CD14-positive monocyte (primary cell): ENCODE measurements at regions not wholly inside any gene's neighbourhood (a gene's known extent, or its start where the extent isn't known, plus 50 kb on each side); places are given as distances from the start of the nearest gene placed in this dataset.

Experiments used
- DNase-seq, 3 donors: peaks; one replicate each; pipeline ENCODE4 v3.0.0-alpha.2; 2011 to 2022
- H2AFZ ChIP-seq: 2 replicates; pipeline ENCODE4 v1.6.0; 2012; ENCODE audit warnings: mild to moderate bottlenecking, low read depth, low read length, inconsistent platforms; ENCODE audit not compliant: insufficient read depth, poor library complexity, severe bottlenecking
- H3K27ac ChIP-seq, 2 donors: 1 replicate in 1 of 2; 2 replicates in 1 of 2; pipeline ENCODE4 v1.5.1; 2012 to 2013; ENCODE audit warnings: low read length in 2 of 2, control low read depth in 1 of 2, inconsistent platforms in 1 of 2, low read depth in 1 of 2, mild to moderate bottlenecking in 1 of 2
- H3K27me3 ChIP-seq, 2 donors: one replicate each; pipeline versions ENCODE4 v1.6.0 to v1.6.1; 2011 to 2013; ENCODE audit warnings: low read length in 2 of 2; ENCODE audit not compliant: control insufficient read depth in 2 of 2, insufficient read depth in 2 of 2
- H3K36me3 ChIP-seq, 2 donors: replicated peaks in 1 of 2; 1 replicate in 1 of 2; 2 replicates in 1 of 2; pipeline versions ENCODE4 v1.5.1 to v1.6.1; 2012 to 2013; ENCODE audit warnings: low read length in 2 of 2, control low read depth in 1 of 2, inconsistent platforms in 1 of 2, mild to moderate bottlenecking in 1 of 2; ENCODE audit not compliant: insufficient read depth in 2 of 2, control insufficient read depth in 1 of 2
- H3K4me1 ChIP-seq, 2 donors: 1 replicate in 1 of 2; 2 replicates in 1 of 2; pipeline versions ENCODE4 v1.5.1 to v1.6.1; 2012 to 2013; ENCODE audit warnings: low read length in 2 of 2, control low read depth in 1 of 2, inconsistent platforms in 1 of 2, mild to moderate bottlenecking in 1 of 2, moderate library complexity in 1 of 2; ENCODE audit not compliant: insufficient read depth in 2 of 2, control insufficient read depth in 1 of 2
- H3K4me2 ChIP-seq: replicated peaks from 2 replicates; pipeline ENCODE3; 2012; ENCODE audit warnings: low read length, moderate library complexity, mild to moderate bottlenecking; ENCODE audit not compliant: poor library complexity, severe bottlenecking; ENCODE audit errors: extremely low read depth
- H3K4me3 ChIP-seq, 3 experiments: fragments of 200-600 bp in 1 of 3; sonication (generic) in 1 of 3; replicated peaks in 1 of 3; 1 replicate in 2 of 3; 2 replicates in 1 of 3; pipeline ENCODE4 v1.5.1; 2011 to 2013; ENCODE audit warnings: low read length in 3 of 3, mild to moderate bottlenecking in 3 of 3, control low read depth in 2 of 3, low read depth in 2 of 3, inconsistent platforms in 1 of 3, moderate library complexity in 1 of 3
- H3K79me2 ChIP-seq: 2 replicates; pipeline ENCODE4 v1.6.0; 2012; ENCODE audit warnings: mild to moderate bottlenecking, control low read depth, inconsistent platforms, low read length, moderate library complexity; ENCODE audit not compliant: insufficient read depth
- H3K9ac ChIP-seq: 2 replicates; pipeline ENCODE4 v1.6.0; 2017; ENCODE audit warnings: low read length, mild to moderate bottlenecking; ENCODE audit not compliant: insufficient read depth, poor library complexity, severe bottlenecking
- H3K9me3 ChIP-seq, 2 donors: replicated peaks in 1 of 2; 1 replicate in 1 of 2; 2 replicates in 1 of 2; pipeline versions ENCODE4 v1.5.1 to v1.6.1; 2012 to 2013; ENCODE audit warnings: low read length in 2 of 2, control low read depth in 1 of 2; ENCODE audit not compliant: control insufficient read depth in 1 of 2, insufficient read depth in 1 of 2
- H4K20me1 ChIP-seq: 2 replicates; pipeline ENCODE4 v1.6.0; 2012; ENCODE audit warnings: mild to moderate bottlenecking, low read length, control low read depth, moderate library complexity; ENCODE audit not compliant: insufficient read depth
- H3K27ac Mint-ChIP-seq, 7 donors: one replicate each; pipeline ENCODE4 v1.8.0; 2020; ENCODE audit warnings: mild to moderate bottlenecking in 7 of 7, mixed read lengths in 7 of 7, moderate library complexity in 6 of 7, inconsistent platforms in 2 of 7
- H3K27me3 Mint-ChIP-seq, 3 donors: one replicate each; pipeline ENCODE4 v1.8.0; 2021 to 2022; ENCODE audit warnings: low read depth in 3 of 3, mild to moderate bottlenecking in 3 of 3, mixed read lengths in 3 of 3, moderate library complexity in 3 of 3, inconsistent platforms in 1 of 3
- H3K36me3 Mint-ChIP-seq, 2 donors: one replicate each; pipeline ENCODE4 v1.8.0; 2020; ENCODE audit warnings: mixed read lengths in 2 of 2, inconsistent platforms in 1 of 2, mild to moderate bottlenecking in 1 of 2
- H3K4me1 Mint-ChIP-seq: one replicate; pipeline ENCODE4 v1.8.0; 2020; ENCODE audit warnings: mild to moderate bottlenecking, mixed read lengths
- H3K4me3 Mint-ChIP-seq, 2 donors: one replicate each; pipeline ENCODE4 v1.8.0; 2020; ENCODE audit warnings: mild to moderate bottlenecking in 2 of 2, mixed read lengths in 2 of 2, moderate library complexity in 1 of 2
- H3K9me3 Mint-ChIP-seq, 7 donors: one replicate each; pipeline ENCODE4 v1.8.0; 2020 to 2022; ENCODE audit warnings: mixed read lengths in 7 of 7, mild to moderate bottlenecking in 6 of 7, moderate library complexity in 6 of 7, inconsistent platforms in 2 of 7
- WGBS: methylation state at CpG from one replicate; pipeline ENCODE4 v1.1.5; 2013; ENCODE audit warnings: missing lambda C conversion rate; ENCODE audit not compliant: insufficient coverage; 5-methylcytosine and 5-hydroxymethylcytosine counted together
- intact Hi-C, 2 donors: fragments of 100-400 bp; cut with micrococcal nuclease; formaldehyde crosslinking; loops; one replicate each; pipeline versions ENCODE4 v1.15.0 to v1.15.1; 2023
- TF ChIP-seq, protein P1 (sequence below): fragments of 200-600 bp; IDR thresholded peaks from one replicate; pipeline ENCODE4 v1.8.0; 2022; ENCODE audit warnings: antibody characterized with exemption, mild to moderate bottlenecking

DNA sequence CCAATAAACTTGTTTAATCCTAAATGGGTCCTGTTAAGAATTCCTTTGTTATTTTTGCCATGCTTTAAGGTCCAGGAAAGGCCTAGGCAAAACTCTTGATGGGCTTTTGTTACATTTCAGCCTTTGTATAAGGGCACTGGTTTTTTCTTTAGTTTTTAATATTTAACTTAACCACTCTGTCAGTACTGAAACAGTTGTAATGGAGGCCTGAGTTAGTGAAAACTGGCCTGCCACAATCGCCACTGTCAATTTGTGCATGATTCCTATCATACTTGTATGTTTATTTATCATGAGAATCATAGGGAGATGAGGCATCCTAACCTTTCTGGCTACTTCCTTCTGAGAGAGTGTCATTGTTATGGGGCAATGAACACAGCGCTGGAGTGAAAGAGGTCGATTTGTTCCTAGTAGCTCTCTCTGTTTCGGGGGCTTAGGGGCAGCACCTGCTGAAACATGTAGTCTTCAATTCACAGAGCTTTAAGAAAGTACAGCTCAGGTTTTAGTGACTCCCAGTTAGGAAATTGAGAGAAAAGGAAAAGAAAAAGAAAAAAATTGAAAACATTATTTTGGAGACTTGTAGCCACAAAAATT, 393.8 kb upstream of the FSTL5 start:
- no peak overlapping the region for H3K4me3 Mint-ChIP-seq
- Histone ChIP-seq H3K27ac (no peak overlapping the region), H3K9me3 (peaks cover 0 to 13% of the 10 kb centered on the region in 2 donors), H3K9ac (no peak overlapping the region), H3K4me2 (no peak overlapping the region), H3K36me3 (no peaks in the 10 kb centered on the region), H3K4me1 (no peaks in the 10 kb centered on the region), H3K4me3 (no peak overlapping the region), H3K27me3 (no peaks in the 10 kb centered on the region), H3K79me2 (no peaks in the 10 kb centered on the region), H4K20me1 (no peaks in the 10 kb centered on the region), H2AFZ (no peak overlapping the region)
- H3K36me3 Mint-ChIP-seq, result no peaks in the 10 kb centered on the region
- peaks cover 0 to 1% (median 0%) of the 10 kb centered on the region in 3 donors for H3K27me3 Mint-ChIP-seq
- no peak overlapping the region for H3K27ac Mint-ChIP-seq
- peaks cover 0 to 13% (median 2%) of the 10 kb centered on the region in 7 donors for H3K9me3 Mint-ChIP-seq
- H3K4me1 Mint-ChIP-seq, result no peaks in the 10 kb centered on the region
- no peak for DNase-seq
- TF ChIP-seq, protein P1, sequence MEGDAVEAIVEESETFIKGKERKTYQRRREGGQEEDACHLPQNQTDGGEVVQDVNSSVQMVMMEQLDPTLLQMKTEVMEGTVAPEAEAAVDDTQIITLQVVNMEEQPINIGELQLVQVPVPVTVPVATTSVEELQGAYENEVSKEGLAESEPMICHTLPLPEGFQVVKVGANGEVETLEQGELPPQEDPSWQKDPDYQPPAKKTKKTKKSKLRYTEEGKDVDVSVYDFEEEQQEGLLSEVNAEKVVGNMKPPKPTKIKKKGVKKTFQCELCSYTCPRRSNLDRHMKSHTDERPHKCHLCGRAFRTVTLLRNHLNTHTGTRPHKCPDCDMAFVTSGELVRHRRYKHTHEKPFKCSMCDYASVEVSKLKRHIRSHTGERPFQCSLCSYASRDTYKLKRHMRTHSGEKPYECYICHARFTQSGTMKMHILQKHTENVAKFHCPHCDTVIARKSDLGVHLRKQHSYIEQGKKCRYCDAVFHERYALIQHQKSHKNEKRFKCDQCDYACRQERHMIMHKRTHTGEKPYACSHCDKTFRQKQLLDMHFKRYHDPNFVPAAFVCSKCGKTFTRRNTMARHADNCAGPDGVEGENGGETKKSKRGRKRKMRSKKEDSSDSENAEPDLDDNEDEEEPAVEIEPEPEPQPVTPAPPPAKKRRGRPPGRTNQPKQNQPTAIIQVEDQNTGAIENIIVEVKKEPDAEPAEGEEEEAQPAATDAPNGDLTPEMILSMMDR, result no peak
- intact Hi-C loops, result no loop called here
- WGBS, result no CpG with 5 or more reads among the region's 4 CpGs

DNA sequence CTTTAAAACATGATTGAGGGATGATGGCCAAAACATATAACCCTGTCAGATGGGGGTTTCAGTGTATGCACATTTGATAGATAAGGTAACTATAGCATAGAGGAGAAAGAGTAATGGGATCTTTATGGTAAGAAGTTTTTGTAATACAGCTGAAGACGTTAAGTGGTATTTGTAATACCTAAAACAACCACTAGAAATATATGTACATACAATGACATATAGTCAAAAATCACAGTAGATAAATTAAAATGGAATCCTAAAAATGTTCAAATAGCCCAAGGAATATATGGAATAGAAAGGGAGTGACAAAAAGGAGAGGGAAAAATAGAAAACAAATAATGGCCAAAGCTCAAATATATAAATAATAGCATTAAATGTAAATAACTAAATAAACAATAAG, 371.3 kb upstream of the FSTL5 start:
- H3K27ac Mint-ChIP-seq, result no peak overlapping the region
- H3K9me3 Mint-ChIP-seq, result peaks cover 0 to 8% (median 6%) of the 10 kb centered on the region in 7 donors
- Histone ChIP-seq H3K27ac (no peak overlapping the region), H3K27me3 (no peaks in the 10 kb centered on the region), H3K4me2 (no peak overlapping the region), H3K79me2 (no peaks in the 10 kb centered on the region), H2AFZ (no peak overlapping the region), H3K36me3 (no peaks in the 10 kb centered on the region), H4K20me1 (no peaks in the 10 kb centered on the region), H3K4me3 (no peak overlapping the region), H3K9me3 (no peaks in the 10 kb centered on the region), H3K9ac (no peak overlapping the region), H3K4me1 (no peaks in the 10 kb centered on the region)
- DNase-seq, result no peak
- no peaks in the 10 kb centered on the region for H3K4me1 Mint-ChIP-seq
- TF ChIP-seq, protein P1, result no peak
- WGBS, result no CpG with 5 or more reads among the region's 1 CpG
- intact Hi-C loops, result no loop called here
- H3K36me3 Mint-ChIP-seq, result no peaks in the 10 kb centered on the region
- no peak overlapping the region for H3K4me3 Mint-ChIP-seq
- peaks cover 0 to 1% (median 1%) of the 10 kb centered on the region in 3 donors for H3K27me3 Mint-ChIP-seq
